ENCODE measurements at regions not wholly inside any gene's neighbourhood (a gene's known extent, or its start where the extent isn't known, plus 50 kb on each side); places are given as distances from the start of the nearest gene placed in this dataset.

DNA sequence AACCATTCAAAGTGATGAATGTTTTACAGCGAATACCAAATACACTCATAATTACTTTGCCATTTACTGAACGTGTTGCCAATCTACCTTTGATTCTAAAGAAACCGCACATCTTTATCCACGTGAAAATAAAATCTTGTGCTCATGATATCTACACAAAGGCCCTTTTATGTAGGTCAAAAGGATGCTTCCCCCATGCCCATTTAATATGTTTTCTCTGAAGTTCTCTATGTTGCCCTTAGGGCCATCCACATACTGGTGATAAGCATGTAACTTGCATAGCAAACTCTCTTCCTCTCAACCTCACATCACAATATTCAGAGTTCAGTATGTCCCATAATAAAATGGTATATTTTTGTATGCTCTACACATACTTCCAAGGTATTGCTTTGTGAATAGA is 380.0 kb upstream of the FIGN start:
- H3K4me3 ChIP-seq (ENCODE audit: low read depth, low read length), result no peak overlapping the region
- DNase-seq (ENCODE audit: low read depth), result no peak

DNA sequence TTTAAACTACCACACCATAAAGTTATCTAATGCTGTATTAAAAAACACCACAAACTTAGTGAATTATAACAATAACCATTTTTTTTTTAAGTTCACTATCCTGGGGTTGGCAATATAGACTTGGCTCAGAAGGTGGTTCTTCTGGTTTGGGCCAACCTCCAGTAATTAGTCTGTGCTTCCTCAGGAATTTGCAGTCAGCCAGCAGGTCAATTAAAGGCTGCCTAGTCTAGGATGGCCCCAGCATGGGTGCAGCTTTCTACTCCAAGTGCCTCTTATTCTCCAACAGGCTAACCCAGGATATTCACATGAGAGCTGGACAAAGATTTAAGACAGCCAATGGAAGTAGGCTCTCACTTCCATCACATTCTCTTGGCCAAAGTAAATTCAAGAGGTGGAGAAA is 379.1 kb upstream of the FIGN start:
- DNase-seq (ENCODE audit: low read depth), result no peak
- no peak overlapping the region for H3K4me3 ChIP-seq (ENCODE audit: low read depth, low read length)

DNA sequence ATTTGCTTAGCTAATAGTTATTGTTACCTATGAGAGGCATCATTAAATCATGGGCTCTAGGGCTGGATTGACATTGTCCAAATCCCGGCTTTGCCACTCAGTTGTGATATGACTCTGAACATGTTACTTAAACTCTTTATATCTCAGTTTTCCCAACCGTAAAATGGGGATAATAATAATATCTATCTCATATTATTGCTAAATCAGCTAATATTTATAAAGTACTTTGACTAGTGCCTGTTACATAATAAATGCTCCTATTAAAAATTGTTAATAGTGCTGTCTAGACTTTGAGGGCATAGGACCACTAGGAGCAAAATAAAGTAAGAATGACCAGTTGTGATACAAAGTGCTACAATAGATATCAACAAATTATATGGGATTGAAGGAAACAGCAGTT is 376.3 kb upstream of the FIGN start:
- H3K4me3 ChIP-seq (ENCODE audit: low read depth, low read length), result no peak overlapping the region
- DNase-seq (ENCODE audit: low read depth), result no peak

DNA sequence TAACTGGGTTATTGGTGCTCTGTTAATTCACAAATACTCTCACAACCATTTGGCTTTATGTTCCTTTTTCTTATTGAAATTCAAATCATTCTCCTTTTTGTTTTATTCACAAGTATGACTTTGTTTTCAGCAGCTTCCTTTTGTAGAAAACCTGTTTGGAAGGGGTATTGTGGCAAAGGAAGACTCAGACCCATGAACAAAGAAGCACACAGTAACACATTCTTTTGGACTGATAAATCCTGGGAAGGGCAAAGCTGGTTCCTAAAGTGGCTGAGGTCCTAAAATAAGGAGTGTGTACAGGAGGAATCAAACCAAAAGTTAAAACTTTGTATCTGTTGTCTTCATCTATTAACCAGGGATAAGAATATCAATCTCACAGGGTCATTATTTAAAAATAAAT is 374.7 kb upstream of the FIGN start:
- no peak overlapping the region for H3K4me3 ChIP-seq (ENCODE audit: low read depth, low read length)
- no peak for DNase-seq (ENCODE audit: low read depth)

DNA sequence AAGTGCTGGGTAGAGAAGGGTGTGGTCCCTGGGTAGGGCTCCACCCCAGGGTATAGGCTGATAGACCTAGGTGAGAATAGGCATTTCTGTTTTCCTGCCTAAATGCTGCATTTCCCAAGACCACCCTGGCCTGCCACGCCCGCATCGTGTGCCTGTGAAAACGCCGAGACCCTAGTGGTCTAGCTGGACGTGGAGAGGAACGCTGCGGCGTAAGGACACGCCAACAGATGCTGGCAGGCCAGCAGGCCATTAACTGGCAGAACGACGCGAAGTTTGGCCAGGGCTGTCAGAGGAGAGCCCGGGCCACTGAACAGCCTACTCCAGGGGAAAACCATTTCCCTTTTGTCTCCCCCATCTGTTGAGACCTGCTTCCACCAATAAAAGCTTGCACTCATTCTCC is 373.2 kb upstream of the FIGN start:
- DNase-seq (ENCODE audit: low read depth), result no peak
- no peak overlapping the region for H3K4me3 ChIP-seq (ENCODE audit: low read depth, low read length)

DNA sequence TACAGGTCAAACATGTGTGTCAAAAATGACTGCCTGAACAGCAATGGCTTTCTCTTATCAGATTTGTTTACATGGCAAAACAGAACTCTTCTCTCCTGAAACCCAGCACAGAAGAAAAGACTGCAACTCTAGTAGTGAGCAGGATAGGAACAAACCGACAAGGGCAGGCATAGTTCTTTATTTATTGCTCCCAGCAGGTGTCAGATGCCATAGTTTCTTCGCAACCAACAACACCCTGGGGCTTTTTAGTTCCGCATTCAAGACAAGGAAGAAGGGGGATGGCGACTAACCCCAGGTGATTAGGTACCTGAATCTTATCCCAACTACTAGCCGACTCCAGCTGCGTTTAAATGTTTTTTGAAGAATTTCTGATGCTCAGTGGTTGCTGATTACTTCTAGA is 367.5 kb upstream of the FIGN start:
- no peak for DNase-seq (ENCODE audit: low read depth)
- no peak overlapping the region for H3K4me3 ChIP-seq (ENCODE audit: low read depth, low read length)

DNA sequence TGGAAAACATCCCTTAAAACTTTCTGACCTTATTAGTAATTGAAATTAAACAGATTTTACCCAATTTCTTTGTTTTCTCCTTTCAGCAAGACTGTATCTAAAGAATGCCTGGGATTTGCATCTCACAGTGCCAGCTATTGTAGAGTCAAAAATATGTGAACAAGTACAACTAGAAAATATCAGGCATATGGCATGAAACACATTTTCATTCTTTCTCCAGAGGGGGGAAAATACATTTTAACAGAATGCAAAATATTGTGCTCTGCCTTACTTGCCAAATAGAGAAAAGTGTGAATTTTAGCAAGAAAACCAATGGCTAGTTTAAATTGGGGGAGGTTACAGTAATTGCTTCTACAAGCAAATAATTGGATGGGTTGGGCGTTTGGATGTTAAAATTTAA is 366.6 kb upstream of the FIGN start:
- no peak for DNase-seq (ENCODE audit: low read depth)

DNA sequence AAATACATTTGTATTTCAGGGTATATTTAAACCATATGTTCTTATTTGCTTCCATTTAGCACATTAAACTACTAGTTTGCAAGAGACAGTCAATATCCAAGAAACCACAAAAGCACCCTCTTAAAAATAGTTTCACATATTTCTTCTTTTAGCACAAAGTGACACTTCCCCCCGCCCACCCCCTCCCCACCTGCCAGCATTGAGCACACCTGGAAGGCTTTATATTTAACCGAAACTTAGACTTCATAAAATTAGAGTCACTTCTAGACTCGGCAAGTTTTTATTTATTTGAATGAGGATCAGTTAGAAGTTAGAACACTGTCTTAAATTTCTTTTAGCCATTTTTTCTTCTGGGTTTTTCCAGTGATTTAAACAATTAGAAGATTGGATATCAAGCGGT is 355.9 kb upstream of the FIGN start:
- no peak for DNase-seq (ENCODE audit: low read depth)
- H3K4me3 ChIP-seq (ENCODE audit: low read depth, low read length), result no peak overlapping the region

More for the DNA sequence above, 366.6 kb upstream of the FIGN start:
- no peak overlapping the region for H3K4me3 ChIP-seq (ENCODE audit: low read depth, low read length)

DNA sequence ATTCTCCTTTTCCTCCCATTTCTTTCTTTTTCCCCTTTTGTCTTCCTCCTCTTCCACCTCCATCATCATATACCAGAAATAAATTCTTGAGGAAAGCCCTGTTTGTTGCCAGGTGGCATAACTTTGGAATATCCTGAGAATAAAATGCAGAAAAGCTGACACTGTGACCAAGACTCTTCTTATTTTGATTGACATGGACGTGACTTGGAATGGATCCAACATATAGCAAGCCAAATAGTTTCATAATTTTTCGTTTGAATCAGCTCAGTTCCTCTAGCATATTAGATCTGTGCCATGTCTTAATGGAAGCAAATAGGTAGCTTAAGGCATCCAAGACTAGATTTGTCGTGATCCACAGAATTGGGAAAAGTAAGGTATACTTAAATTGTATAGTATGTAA is 354.7 kb upstream of the FIGN start:
- DNase-seq (ENCODE audit: low read depth), result no peak

DNA sequence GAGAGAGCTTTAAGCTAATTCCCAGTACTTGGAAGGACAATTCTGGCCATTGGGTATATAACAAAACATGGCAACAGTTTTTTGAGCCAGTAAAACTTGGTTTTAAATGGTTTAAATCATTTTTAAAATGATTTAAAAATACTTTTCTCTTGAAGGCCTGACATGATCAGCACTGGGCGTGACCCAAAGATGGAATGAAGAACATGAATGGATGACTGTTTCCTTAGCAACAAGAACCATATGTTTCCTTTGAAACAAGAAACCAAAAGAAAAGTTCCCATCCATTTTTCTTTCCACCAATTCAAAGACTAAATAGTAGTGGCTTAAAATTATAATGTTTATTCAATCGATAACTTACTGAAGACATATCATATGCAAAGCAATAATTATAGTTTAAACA is 348.3 kb upstream of the FIGN start:
- no peak for DNase-seq (ENCODE audit: low read depth)
- H3K4me3 ChIP-seq (ENCODE audit: low read depth, low read length), result no peak overlapping the region

More for the DNA sequence above, 354.7 kb upstream of the FIGN start:
- H3K4me3 ChIP-seq (ENCODE audit: low read depth, low read length), result no peak overlapping the region

DNA sequence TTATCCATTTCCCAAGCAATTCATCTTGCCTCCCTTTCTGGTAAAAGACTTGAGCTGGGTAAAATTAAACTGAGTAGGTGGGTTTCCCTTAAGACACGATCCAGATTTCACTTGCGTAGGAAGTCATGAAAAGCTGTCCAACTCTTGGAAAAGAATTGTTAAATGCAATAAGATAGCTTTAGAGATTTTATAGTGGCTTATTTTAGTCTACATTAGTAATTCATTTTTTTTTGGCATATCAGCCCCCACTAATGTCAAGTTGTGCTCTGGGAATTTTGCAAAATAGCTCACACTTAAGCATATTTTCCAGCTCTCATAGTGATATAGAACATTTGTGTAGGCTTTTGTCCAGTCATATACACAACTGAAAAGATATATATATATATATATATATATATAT is 344.7 kb upstream of the FIGN start:
- no peak overlapping the region for H3K4me3 ChIP-seq (ENCODE audit: low read depth, low read length)
- no peak for DNase-seq (ENCODE audit: low read depth)

DNA sequence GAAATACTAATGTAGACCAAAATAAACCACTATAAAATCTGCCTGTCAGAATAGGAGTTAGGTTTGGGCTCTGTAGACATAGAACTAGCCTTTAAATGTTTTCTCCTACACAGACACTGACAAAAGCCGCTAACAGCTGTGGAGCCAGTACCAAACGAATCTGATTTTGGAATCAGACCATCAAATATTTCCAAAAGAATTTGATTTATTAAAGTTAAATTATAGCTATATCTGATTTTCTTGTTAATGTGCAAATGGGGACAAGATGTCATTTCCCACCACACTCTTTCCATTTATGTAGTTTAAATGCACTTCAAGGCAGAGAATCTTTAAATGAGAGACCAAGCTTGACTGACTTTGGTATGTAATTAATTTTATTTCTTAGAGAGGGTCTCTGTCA is 343.4 kb upstream of the FIGN start:
- no peak overlapping the region for H3K4me3 ChIP-seq (ENCODE audit: low read depth, low read length)
- no peak for DNase-seq (ENCODE audit: low read depth)

DNA sequence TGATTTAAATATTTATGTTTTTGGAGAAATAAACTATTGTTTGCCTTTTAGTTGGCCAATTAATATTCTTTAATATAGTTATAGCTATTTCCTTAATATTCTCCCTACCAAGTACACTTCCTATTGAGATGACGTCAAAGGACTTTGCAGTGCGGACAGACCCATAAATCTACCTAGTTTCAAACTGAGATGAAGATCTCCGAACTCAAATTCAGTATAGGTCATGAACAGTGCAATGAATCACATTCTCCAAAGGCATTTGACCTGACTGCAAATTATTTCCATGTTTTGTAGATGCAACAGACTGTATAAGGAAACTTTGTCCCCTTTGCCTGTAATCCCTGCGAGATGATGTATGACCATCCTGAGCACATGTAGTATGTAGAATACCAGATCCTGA is 342.6 kb upstream of the FIGN start:
- DNase-seq (ENCODE audit: low read depth), result no peak
- H3K4me3 ChIP-seq (ENCODE audit: low read depth, low read length), result no peak overlapping the region

DNA sequence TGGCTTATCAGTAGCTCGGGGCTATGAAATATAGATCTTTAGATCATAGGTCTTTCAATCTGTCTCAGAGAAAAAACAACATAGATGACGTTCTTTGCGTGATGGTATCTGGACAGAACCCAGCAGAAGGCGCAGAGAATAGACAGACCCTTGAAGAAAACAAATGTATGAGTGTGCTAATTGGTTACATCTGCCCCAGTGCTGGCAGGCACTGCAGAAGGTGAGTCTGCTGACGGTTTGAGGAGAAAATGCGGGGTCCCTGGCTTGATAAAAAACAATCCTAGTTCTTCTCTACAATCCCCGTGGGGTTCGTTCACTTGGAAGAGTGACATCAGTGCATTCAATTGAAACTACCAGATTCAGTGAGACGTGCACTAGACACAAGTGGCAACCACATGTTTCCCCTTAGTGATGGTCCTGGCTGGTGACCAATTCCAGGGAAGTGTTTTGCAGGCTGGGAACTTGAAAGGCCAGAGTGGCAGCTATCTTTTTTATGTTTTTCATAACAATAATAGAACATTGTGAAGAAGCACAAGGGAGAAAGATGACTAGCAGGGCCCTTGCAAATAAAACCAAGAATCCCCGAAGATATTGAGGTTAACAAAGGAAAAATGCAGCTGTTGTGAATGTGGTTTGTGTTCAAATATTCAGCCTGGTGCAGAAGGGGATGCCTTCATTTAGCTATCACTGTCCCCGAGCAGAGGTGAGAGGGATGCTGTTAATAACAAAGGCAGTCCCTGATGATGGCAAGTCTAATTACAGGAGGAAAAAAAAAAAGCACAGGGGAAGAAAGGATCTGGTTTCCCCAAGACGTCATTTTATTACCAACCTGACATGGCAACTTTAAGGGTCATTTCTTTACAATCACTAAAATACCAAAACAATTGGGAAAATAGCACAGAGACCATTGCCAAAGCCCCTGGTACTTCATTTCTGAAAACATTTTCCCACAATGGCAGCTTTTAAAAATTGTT is 337.6 kb upstream of the FIGN start:
- no peak overlapping the region for H3K4me3 ChIP-seq (ENCODE audit: low read depth, low read length)
- DNase-seq (ENCODE audit: low read depth), result peak; percentile 17

DNA sequence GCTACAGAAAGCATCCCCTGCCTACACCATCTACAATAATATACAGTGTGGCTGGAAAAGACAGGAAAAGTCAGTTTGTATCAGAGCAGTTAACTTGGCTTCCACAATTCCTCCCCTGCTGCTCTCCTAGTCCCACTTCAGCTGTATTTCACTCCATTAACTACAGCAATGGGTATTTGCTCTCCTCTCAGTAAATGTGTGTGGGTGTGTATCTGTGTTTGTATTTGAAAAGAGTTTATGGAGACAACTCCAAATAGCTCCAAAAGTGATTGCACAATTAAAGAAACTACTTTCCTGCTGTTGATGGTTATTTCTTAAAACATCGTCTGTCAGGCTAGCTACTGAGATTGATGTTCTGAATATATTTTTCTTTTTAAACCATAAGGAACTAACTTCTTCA is 333.7 kb upstream of the FIGN start:
- H3K4me3 ChIP-seq (ENCODE audit: low read depth, low read length), result no peak overlapping the region
- no peak for DNase-seq (ENCODE audit: low read depth)

DNA sequence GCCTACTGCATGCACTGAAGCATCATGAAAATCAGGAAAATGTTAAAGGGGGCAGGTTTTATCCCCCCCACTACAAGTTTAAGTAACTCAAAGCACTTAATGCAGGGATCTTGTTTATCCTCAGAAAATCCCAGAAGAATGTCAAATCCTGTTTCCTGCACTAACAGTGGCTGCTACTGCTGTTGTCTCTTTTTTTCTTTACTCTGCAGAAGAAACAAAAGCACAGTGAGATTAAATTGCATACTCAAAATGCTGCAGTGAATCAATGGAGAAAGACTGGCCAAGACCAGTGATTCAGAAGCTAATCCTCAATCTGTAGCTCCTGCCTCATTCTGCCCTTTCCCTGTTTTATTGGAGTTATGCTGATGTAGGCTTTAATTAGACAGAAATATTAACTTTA is 332.3 kb upstream of the FIGN start:
- H3K4me3 ChIP-seq (ENCODE audit: low read depth, low read length), result no peak overlapping the region
- DNase-seq (ENCODE audit: low read depth), result no peak

DNA sequence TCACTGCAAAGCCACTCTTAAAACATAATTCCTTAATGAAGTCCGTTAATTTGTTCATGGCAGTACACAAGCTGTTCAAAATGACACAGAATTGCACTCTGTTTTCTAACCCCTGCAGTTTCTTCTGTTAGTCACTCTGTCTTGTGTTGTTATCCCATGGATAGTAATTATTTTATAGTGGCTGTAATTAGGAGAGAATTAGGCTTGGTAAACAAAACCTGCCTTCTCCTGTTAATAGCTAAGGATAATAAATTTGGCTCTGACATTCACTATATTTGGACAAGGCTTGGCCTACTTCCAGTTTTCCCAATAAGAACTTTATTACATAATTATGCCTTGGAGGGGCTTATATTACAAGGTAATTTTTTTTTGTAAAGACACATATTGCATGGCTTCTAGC is 330.3 kb upstream of the FIGN start:
- H3K4me3 ChIP-seq (ENCODE audit: low read depth, low read length), result no peak overlapping the region
- no peak for DNase-seq (ENCODE audit: low read depth)

DNA sequence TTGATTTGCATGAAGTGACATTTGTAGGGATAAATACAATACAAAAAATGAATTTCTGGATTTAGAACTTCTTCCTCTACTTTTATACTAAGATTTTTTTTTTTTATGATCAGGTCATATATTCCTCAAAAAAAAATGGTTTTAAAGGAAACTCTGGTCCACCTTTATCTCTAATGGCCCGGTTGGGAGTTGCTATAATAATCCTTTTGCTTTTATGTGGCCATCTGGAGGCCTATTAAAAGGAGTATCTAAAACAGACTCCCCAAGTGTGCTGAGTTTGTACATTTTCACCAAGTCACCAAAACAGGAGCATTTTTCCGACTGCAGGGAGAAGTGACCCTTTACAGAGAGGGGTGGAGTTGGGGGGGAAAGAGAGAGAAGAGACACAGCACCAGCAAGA is 329.2 kb upstream of the FIGN start:
- no peak overlapping the region for H3K4me3 ChIP-seq (ENCODE audit: low read depth, low read length)
- DNase-seq (ENCODE audit: low read depth), result no peak

DNA sequence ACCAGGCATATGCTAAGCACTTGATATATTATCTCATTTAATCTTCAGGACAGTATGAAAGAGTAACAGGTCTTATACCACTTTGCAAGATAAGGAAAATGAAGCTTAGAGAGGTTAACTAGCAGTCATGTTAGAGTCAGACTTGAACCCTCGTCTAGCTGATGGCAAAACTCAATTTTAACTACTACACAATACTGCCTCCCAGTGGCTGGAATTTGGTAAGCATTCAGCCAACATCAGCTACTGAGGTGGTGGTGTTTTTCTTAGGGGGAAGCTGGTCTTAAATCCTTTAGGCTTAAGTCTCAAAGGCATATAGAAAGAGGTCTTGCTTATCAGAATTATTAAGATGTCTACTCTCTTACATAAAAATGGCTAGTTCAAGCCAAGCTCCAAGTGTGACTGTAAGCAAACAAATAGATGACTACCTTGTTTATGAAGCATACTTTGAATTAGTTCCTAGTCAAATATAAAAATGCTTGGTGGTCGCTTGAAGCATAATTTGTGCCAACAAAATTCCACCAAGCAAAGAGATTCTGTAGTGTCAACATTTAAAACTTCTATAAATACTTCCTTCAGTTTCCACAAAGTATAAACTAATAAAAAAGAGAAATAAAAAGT is 325.4 kb upstream of the FIGN start:
- no peak overlapping the region for H3K4me3 ChIP-seq (ENCODE audit: low read depth, low read length)
- no peak for DNase-seq (ENCODE audit: low read depth)

DNA sequence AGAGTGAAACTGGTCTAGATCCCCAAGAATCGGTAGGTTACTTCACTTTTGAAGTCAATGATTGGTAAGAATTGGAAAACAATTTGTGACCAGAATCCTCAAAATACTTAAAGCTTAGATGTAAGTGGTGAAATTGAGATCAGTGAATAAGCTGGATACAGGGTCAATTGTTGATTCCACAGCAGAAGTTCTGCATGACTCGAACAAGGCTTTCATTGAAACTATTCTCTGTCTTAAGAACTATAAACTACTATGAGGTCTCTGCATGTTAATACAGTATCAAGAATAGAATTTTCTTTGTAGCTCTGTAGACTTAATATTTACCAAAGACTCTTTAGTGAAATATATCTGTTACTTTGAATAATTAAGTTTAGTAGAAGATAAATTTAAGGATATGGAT is 324.2 kb upstream of the FIGN start:
- H3K4me3 ChIP-seq (ENCODE audit: low read depth, low read length), result no peak overlapping the region
- DNase-seq (ENCODE audit: low read depth), result no peak

DNA sequence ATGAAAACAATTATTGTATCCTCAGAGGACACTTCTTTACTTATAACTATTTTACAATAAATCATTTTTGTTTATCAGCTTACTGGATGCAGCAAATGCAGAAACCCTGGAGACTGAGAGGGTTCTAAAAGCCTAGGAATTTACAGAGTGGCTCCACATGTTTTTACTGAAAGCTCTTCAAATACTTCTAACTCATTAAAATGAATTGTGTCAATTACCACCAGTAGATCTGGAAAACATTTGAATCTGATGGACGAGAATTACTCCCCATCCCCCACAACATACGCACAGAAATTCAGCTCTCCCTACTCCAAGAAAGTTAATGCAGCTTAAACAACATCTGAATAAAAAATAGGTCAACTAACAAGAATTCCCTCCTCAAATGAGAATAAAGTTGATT is 319.8 kb upstream of the FIGN start:
- no peak overlapping the region for H3K4me3 ChIP-seq (ENCODE audit: low read depth, low read length)
- no peak for DNase-seq (ENCODE audit: low read depth)

Data from skeletal muscle cell (primary cell).